HG02840 (cell line): ENCODE measurements at regions not wholly inside any gene's neighbourhood (a gene's known extent, or its start where the extent isn't known, plus 50 kb on each side); places are given as distances from the start of the nearest gene placed in this dataset.
"Not testable (repeated sequence)": the region's sequence is repeated elsewhere in the genome, so short reads cannot be mapped to it uniquely, and the experiment has no call there.

Source experiments
- ATAC-seq: cut with Tn5 transposase; IDR thresholded peaks from one replicate; pipeline ENCODE4 v1.9.1; 2021; ENCODE audit warnings: mild to moderate bottlenecking, moderate library complexity, moderate number of reproducible peaks; ENCODE audit not compliant: unreplicated experiment, low FRiP score

GRCh38 chr18:76611750-76612045 lies 116.7 kb upstream of the ZNF516 start:
- not testable (repeated sequence) for ATAC-seq

- ATAC-seq: no peak
Observed at GRCh38 chr18:76610933-76611749, 116.1 kb upstream of the ZNF516 start.

- no peak for ATAC-seq
Observed at GRCh38 chr18:76610012-76610411, 115.0 kb upstream of the ZNF516 start.

DNA sequence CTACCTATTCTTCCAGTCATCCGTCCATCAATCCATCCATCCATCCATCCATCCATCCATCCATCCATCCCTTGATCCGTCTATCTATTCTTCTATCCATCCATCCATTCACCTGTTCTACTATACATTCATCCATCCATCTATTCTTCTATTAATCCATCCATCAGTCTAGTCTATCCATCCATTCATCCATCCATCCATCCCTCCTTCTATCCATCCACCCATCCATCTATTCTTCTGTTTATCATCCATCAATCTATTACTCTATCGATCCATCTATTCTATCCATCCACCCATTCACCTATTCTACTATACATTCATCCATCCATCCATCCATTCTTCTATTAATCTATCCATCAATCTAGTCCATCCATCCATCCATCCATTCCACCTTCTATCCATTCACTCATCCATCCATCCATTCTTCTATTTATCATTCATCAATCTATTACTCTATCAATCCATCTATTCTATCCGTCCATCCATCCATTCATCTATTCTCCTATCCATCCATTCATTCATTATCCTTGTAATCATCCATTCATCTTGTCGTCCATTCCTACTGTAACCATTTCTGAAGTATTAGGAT lies 110.4 kb upstream of the ZNF516 start:
- no peak for ATAC-seq

DNA sequence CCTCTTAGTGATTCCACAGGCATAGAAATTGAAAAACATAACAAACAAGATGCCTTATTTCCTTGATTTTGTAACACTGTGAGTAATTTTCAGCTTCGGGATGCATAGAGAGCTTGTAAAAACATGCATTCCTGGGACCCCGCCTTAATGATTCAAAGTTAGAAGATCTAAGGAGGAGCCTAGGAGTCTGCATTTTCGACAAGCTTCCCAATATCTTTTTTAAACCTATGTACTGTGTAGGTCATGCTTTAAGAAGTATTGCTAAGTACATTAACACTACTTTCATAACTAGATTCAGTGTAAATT lies 109.8 kb upstream of the ZNF516 start:
- ATAC-seq: no peak

- no peak for ATAC-seq
Observed at GRCh38 chr18:76604108-76604934, 109.3 kb upstream of the ZNF516 start.

- no peak for ATAC-seq
Observed at GRCh38 chr18:76602191-76602590, 107.1 kb upstream of the ZNF516 start.

GRCh38 chr18:76600076-76600475 lies 105.0 kb upstream of the ZNF516 start:
- not testable (repeated sequence) for ATAC-seq

DNA sequence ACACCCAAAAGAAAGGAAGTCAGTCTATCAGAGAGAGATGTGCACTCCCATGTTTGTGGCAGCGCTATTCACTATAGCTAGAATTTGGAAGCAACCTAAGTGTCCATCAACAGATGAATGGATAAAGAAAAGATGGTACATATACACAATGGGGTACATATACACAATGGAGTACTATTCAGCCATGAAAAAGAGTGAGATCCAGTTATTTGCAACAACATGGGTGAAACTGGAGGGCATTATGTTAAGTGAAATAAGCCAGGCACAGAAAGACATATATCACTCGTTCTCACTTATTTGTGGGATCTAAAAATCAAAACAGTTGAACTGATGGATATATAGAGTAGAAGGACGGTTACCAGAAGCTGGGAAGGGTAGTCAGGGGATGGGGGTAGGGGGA lies 99.9 kb upstream of the ZNF516 start:
- ATAC-seq: no peak

- no peak for ATAC-seq
Observed at GRCh38 chr18:76593843-76594242, 98.8 kb upstream of the ZNF516 start.

DNA sequence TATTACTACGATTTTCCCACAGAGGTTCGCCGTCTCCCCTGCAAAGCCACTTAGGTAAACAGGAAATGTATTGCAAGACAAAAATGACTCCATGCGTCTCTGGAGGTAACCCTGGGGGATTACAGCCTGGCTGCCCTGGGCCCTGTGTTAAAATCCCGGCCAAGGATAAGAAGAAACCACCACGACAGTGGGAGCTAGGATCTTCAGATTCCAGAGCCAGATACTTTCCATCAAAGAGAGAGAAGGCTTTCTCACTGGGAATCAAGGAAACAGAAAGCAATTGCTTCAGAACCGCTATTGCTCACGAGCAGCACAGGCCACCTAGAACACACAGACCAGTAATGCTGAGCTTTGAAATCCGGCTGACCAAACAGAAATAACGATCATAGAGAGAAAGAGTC lies 97.9 kb upstream of the ZNF516 start:
- ATAC-seq: no peak

DNA sequence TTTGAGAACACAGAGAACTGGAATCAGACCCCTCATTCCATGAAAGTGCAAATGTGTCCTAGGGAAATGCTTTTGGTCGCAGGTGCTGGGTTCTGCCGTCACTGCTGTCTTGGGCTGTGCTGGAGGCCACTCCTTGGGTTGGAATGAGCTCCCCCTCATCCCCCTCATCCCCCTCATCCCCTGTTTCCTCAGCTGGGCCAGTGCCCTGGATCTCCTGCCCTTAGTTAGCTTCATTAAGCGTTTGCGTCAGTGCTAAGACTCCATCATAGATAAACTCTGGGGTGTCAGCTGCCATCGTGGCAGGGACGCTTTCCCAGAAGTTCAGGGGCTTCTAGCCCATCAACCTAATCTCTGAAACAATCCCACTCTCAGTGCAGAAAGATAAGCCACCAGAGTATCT lies 97.1 kb upstream of the ZNF516 start:
- ATAC-seq: no peak

- no peak for ATAC-seq
Observed at GRCh38 chr18:76589866-76590265, 94.8 kb upstream of the ZNF516 start.

GRCh38 chr18:76589316-76589715 lies 94.3 kb upstream of the ZNF516 start:
- no peak for ATAC-seq

DNA sequence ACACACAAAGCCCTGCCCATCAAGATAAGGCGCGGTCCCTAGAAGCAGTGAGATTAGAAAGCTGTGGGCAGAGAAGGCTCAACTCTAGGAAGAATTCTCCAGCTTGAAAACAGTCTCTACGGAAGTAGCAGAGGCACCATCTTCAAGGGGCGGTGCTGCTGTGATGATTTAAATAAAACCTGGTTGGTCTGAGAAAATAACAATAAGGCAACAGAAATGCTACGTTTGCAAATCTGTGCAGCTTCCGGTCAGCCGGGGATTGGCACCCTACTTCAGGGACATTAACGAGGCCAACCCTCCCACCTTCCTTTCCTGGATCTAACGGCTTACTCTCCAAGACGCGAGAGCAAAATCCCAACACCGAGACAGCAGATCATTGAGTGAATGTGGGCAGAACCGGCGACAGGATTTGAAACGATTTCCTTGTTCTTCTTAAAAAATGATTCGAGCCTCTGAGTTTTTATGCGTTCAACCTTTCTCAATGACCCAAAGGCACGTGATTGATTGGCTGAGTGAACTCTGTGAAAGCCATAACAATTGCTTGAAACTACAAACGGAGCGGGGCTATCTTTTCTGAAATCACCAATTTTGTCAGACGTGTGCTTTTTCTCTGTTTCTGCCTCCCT lies 93.7 kb upstream of the ZNF516 start:
- no peak for ATAC-seq

DNA sequence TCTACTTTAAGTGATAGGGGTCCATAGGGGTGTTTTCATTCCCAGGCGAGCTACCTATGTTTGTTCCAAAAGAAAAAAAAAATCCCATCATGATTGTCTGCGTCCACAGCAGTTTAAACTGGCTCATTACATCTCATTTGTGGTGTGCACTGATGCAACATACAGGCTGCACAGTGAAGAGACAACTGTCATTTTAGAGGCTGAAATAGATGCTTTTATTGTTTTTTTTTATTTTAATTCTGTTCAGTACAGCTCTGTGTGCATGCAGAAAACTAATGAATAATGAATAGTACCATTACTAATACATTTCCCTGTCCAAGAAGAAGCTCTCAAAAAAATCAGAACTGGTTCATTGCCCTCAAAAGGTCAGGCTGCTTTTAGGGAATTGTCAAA lies 92.8 kb upstream of the ZNF516 start:
- ATAC-seq: no peak

GRCh38 chr18:76587147-76587878 lies 92.3 kb upstream of the ZNF516 start:
- ATAC-seq: no peak

GRCh38 chr18:76584414-76585310 lies 89.6 kb upstream of the ZNF516 start:
- ATAC-seq: no peak

GRCh38 chr18:76581261-76581660 lies 86.2 kb upstream of the ZNF516 start:
- ATAC-seq: no peak
